HG02610 (cell line): ENCODE measurements at regions not wholly inside any gene's neighbourhood (a gene's known extent, or its start where the extent isn't known, plus 50 kb on each side); places are given as distances from the start of the nearest gene placed in this dataset.
"Not testable (repeated sequence)": the region's sequence is repeated elsewhere in the genome, so short reads cannot be mapped to it uniquely, and the experiment has no call there.

Source experiments
- ATAC-seq: cut with Tn5 transposase; IDR thresholded peaks from one replicate; pipeline ENCODE4 v1.9.1; 2021; ENCODE audit warnings: mild to moderate bottlenecking, moderate library complexity; ENCODE audit not compliant: unreplicated experiment

- ATAC-seq = peak; percentile 80
Measured at GRCh38 chr4:84032372-84032771, 466.7 kb downstream of the NKX6-1 start.

- ATAC-seq = peak; percentile 35
Measured at GRCh38 chr4:84031401-84031800, 467.7 kb downstream of the NKX6-1 start.

- ATAC-seq = no peak
Measured at GRCh38 chr4:84028340-84028739, 470.8 kb downstream of the NKX6-1 start.

- ATAC-seq = no peak
Measured at GRCh38 chr4:84024405-84024804, 474.7 kb downstream of the NKX6-1 start.

GRCh38 chr4:84022564-84022963, 476.5 kb downstream of the NKX6-1 start:
- no peak for ATAC-seq

- no peak for ATAC-seq
Measured at GRCh38 chr4:84019626-84020025, 479.5 kb downstream of the NKX6-1 start.

GRCh38 chr4:84003046-84003445, 467.1 kb downstream of the GPAT3 start:
- no peak for ATAC-seq

- ATAC-seq = no peak
Measured at GRCh38 chr4:84001876-84002569, 466.1 kb downstream of the GPAT3 start.

GRCh38 chr4:83996254-83996653, 460.3 kb downstream of the GPAT3 start:
- no peak for ATAC-seq

- ATAC-seq = no peak
Measured at GRCh38 chr4:83993774-83994173, 457.9 kb downstream of the GPAT3 start.

- no peak for ATAC-seq
Measured at GRCh38 chr4:83989835-83990234, 453.9 kb downstream of the GPAT3 start.

- ATAC-seq = no peak
Measured at GRCh38 chr4:83981156-83981555, 445.2 kb downstream of the GPAT3 start.

- no peak for ATAC-seq
Measured at GRCh38 chr4:83979773-83980172, 443.9 kb downstream of the GPAT3 start.

GRCh38 chr4:83974111-83974780, 438.3 kb downstream of the GPAT3 start:
- no peak for ATAC-seq

GRCh38 chr4:83964996-83965541, 429.2 kb downstream of the GPAT3 start:
- ATAC-seq = no peak

- no peak for ATAC-seq
Measured at GRCh38 chr4:83962492-83962891, 426.6 kb downstream of the GPAT3 start.

- ATAC-seq = no peak
Measured at GRCh38 chr4:83961575-83961974, 425.7 kb downstream of the GPAT3 start.

- ATAC-seq = no peak
Measured at GRCh38 chr4:83959160-83959559, 423.3 kb downstream of the GPAT3 start.

GRCh38 chr4:83947830-83948193, 411.9 kb downstream of the GPAT3 start:
- ATAC-seq = no peak

- ATAC-seq = no peak
Measured at GRCh38 chr4:83947125-83947829, 411.4 kb downstream of the GPAT3 start.

GRCh38 chr4:83943691-83944090, 407.8 kb downstream of the GPAT3 start:
- not testable (repeated sequence) for ATAC-seq
